ENCODE measurements at regions not wholly inside any gene's neighbourhood (a gene's known extent, or its start where the extent isn't known, plus 50 kb on each side); places are given as distances from the start of the nearest gene placed in this dataset.

- DNase-seq (ENCODE audit: insufficient read length, low spot score, missing footprints), result no peak
- no peak overlapping the region for H2AFZ ChIP-seq (ENCODE audit: low read length)
- no peaks in the 10 kb centered on the region for H3K27me3 ChIP-seq (ENCODE audit: insufficient read depth, low read length)
- peaks cover 6% of the 10 kb centered on the region for H3K4me1 ChIP-seq (ENCODE audit: insufficient read depth, low read length)
- no peaks in the 10 kb centered on the region for H3K9me3 ChIP-seq (ENCODE audit: low read depth, low read length)
- no peaks in the 10 kb centered on the region for H4K20me1 ChIP-seq (ENCODE audit: insufficient read depth, low read length)
- H3K79me2 ChIP-seq (ENCODE audit: insufficient read depth, low read length), result no peaks in the 10 kb centered on the region
- H3K27ac ChIP-seq (ENCODE audit: low read depth, low read length), result no peak overlapping the region
- no peaks in the 10 kb centered on the region for H3K36me3 ChIP-seq (ENCODE audit: insufficient read depth, low read length)
- no peak for TF ChIP-seq CTCF (IDR thresholded peaks at IDR 0.05; ENCODE audit: extremely low read depth, low read depth, low read length)
- H3K4me3 ChIP-seq (ENCODE audit: insufficient read depth, low read length), result no peak overlapping the region
- no peak overlapping the region for H3K4me2 ChIP-seq (ENCODE audit: insufficient read depth, low read length)
Measured at GRCh38 chr4:138945401-138945800, 70.2 kb upstream of the NOCT start.

GRCh38 chr4:138943893-138944292, 71.7 kb upstream of the NOCT start:
- TF ChIP-seq CTCF (IDR thresholded peaks at IDR 0.05; ENCODE audit: extremely low read depth, low read depth, low read length), result no peak
- Histone ChIP-seq H3K79me2 (ENCODE audit: insufficient read depth, low read length) (no peaks in the 10 kb centered on the region), H3K4me2 (ENCODE audit: insufficient read depth, low read length) (no peak overlapping the region), H3K4me3 (ENCODE audit: insufficient read depth, low read length) (no peak overlapping the region), H3K4me1 (ENCODE audit: insufficient read depth, low read length) (peaks cover 3% of the 10 kb centered on the region), H3K9me3 (ENCODE audit: low read depth, low read length) (no peaks in the 10 kb centered on the region), H3K27me3 (ENCODE audit: insufficient read depth, low read length) (no peaks in the 10 kb centered on the region), H3K27ac (ENCODE audit: low read depth, low read length) (no peak overlapping the region), H4K20me1 (ENCODE audit: insufficient read depth, low read length) (no peaks in the 10 kb centered on the region), H2AFZ (ENCODE audit: low read length) (no peak overlapping the region), H3K36me3 (ENCODE audit: insufficient read depth, low read length) (no peaks in the 10 kb centered on the region)
- no peak for DNase-seq (ENCODE audit: insufficient read length, low spot score, missing footprints)

GRCh38 chr4:138941037-138941436, 74.5 kb upstream of the NOCT start:
- Histone ChIP-seq H2AFZ (ENCODE audit: low read length) (no peak overlapping the region), H3K79me2 (ENCODE audit: insufficient read depth, low read length) (no peaks in the 10 kb centered on the region), H3K36me3 (ENCODE audit: insufficient read depth, low read length) (no peaks in the 10 kb centered on the region), H3K9me3 (ENCODE audit: low read depth, low read length) (no peaks in the 10 kb centered on the region), H3K27ac (ENCODE audit: low read depth, low read length) (no peak overlapping the region), H4K20me1 (ENCODE audit: insufficient read depth, low read length) (no peaks in the 10 kb centered on the region), H3K4me2 (ENCODE audit: insufficient read depth, low read length) (no peak overlapping the region), H3K4me3 (ENCODE audit: insufficient read depth, low read length) (no peak overlapping the region), H3K27me3 (ENCODE audit: insufficient read depth, low read length) (no peaks in the 10 kb centered on the region), H3K4me1 (ENCODE audit: insufficient read depth, low read length) (peaks cover 13% of the 10 kb centered on the region)
- no peak for DNase-seq (ENCODE audit: insufficient read length, low spot score, missing footprints)
- TF ChIP-seq CTCF (IDR thresholded peaks at IDR 0.05; ENCODE audit: extremely low read depth, low read depth, low read length), result no peak

GRCh38 chr4:138939960-138940359, 75.6 kb upstream of the NOCT start:
- Histone ChIP-seq H3K4me3 (ENCODE audit: insufficient read depth, low read length) (no peak overlapping the region), H3K79me2 (ENCODE audit: insufficient read depth, low read length) (no peaks in the 10 kb centered on the region), H3K36me3 (ENCODE audit: insufficient read depth, low read length) (no peaks in the 10 kb centered on the region), H3K4me1 (ENCODE audit: insufficient read depth, low read length) (peaks cover 13% of the 10 kb centered on the region), H2AFZ (ENCODE audit: low read length) (no peak overlapping the region), H3K9me3 (ENCODE audit: low read depth, low read length) (no peaks in the 10 kb centered on the region), H3K27me3 (ENCODE audit: insufficient read depth, low read length) (no peaks in the 10 kb centered on the region), H3K4me2 (ENCODE audit: insufficient read depth, low read length) (no peak overlapping the region), H4K20me1 (ENCODE audit: insufficient read depth, low read length) (no peaks in the 10 kb centered on the region), H3K27ac (ENCODE audit: low read depth, low read length) (no peak overlapping the region)
- DNase-seq (ENCODE audit: insufficient read length, low spot score, missing footprints), result no peak
- TF ChIP-seq CTCF (IDR thresholded peaks at IDR 0.05; ENCODE audit: extremely low read depth, low read depth, low read length), result no peak
